Gastroesophageal sphincter (tissue), 4 donors: ENCODE measurements at regions not wholly inside any gene's neighbourhood (a gene's known extent, or its start where the extent isn't known, plus 50 kb on each side); places are given as distances from the start of the nearest gene placed in this dataset.
A peak's percentile ranks its signal among the peaks of the same experiment; 100 is the strongest.
"Not testable (repeated sequence)": the region's sequence is repeated elsewhere in the genome, so short reads cannot be mapped to it uniquely, and the experiment has no call there.

Experiments
- ATAC-seq: fragments of 150-250 bp; one replicate; pipeline ENCODE4 v1.9.1; 2016; ENCODE audit warnings: mild to moderate bottlenecking, moderate library complexity
- H3K27ac ChIP-seq, 4 donors: fragments of 200-600 bp; sonication (generic) in 3 of 4; 1 replicate in 3 of 4; 2 replicates in 1 of 4; pipeline ENCODE4 v1.5.1; 2016 to 2019
- H3K27me3 ChIP-seq: fragments of 200-600 bp; sonication (generic); one replicate; pipeline ENCODE4 v1.5.1; 2019
- H3K36me3 ChIP-seq, 2 donors: fragments of 200-600 bp; sonication (generic); one replicate each; pipeline ENCODE4 v1.5.1; 2019; ENCODE audit warnings: control low read depth in 1 of 2
- H3K4me1 ChIP-seq, 3 donors: fragments of 200-600 bp; sonication (generic); 1 replicate in 2 of 3; 2 replicates in 1 of 3; pipeline ENCODE4 v1.5.1; 2016 to 2019; ENCODE audit warnings: control low read depth in 2 of 3
- H3K4me3 ChIP-seq, 2 donors: fragments of 200-600 bp; sonication (generic); one replicate each; pipeline ENCODE4 v1.5.1; 2019; ENCODE audit warnings: mild to moderate bottlenecking in 1 of 2, moderate library complexity in 1 of 2
- H3K9me3 ChIP-seq, 3 donors: fragments of 200-600 bp; sonication (generic); one replicate each; pipeline ENCODE4 v1.5.1; 2017 to 2019; ENCODE audit warnings: control low read depth in 2 of 3
- CTCF ChIP-seq, 4 experiments: fragments of 200-600 bp in 2 of 4; fragments of 450-650 bp in 2 of 4; sonication (generic) in 1 of 4; IDR thresholded peaks; one replicate each; pipeline ENCODE4 v1.5.1; 2017 to 2019; ENCODE audit warnings: antibody characterized with exemption in 4 of 4, mild to moderate bottlenecking in 2 of 4, moderate library complexity in 2 of 4
- EP300 ChIP-seq: sonication (generic); formaldehyde crosslinking; IDR thresholded peaks from one replicate; pipeline ENCODE4 v1.6.1; 2017; ENCODE audit warnings: antibody characterized with exemption, mild to moderate bottlenecking
- POLR2A ChIP-seq, 2 donors: fragments of 450-650 bp; IDR thresholded peaks; one replicate each; pipeline ENCODE4 v1.6.1; 2017; ENCODE audit warnings: antibody characterized with exemption in 2 of 2, mild to moderate bottlenecking in 2 of 2, moderate library complexity in 1 of 2
- POLR2AphosphoS5 ChIP-seq: sonication (generic); formaldehyde crosslinking; IDR thresholded peaks from one replicate; pipeline ENCODE4 v1.6.1; 2017; ENCODE audit warnings: antibody characterized with exemption
- WGBS, 2 donors: methylation state at CpG; one replicate each; pipeline ENCODE4 v1.1.5; 2018; ENCODE audit warnings: low coverage in 1 of 2; 5-methylcytosine and 5-hydroxymethylcytosine counted together

- no peak for ATAC-seq
- H3K27me3 ChIP-seq, result no peaks in the 10 kb centered on the region
- 72% methylated on average over 4 of the region's 4 CpGs; no CpG with 5 or more reads in 1 of the 2 donors for WGBS, 2 donors
- no peaks in the 10 kb centered on the region for H3K36me3 ChIP-seq
- no peaks in the 10 kb centered on the region for H3K9me3 ChIP-seq
- no peak overlapping the region for H3K27ac ChIP-seq
- H3K4me1 ChIP-seq, result no peaks in the 10 kb centered on the region
- no peak overlapping the region for H3K4me3 ChIP-seq
- no peak for TF ChIP-seq POLR2A (IDR thresholded peaks at IDR 0.05)
- no peak for TF ChIP-seq POLR2AphosphoS5
- TF ChIP-seq EP300, result no peak
- no peak for TF ChIP-seq CTCF (IDR thresholded peaks at IDR 0.05)
Observed at GRCh38 chr6:155542036-155542435, 86.4 kb upstream of the NOX3 start.

- Histone ChIP-seq H3K9me3 (peaks cover 0 to 1% (median 0%) of the 10 kb centered on the region in 3 donors), H3K4me1 (no peaks in the 10 kb centered on the region), H3K4me3 (no peak overlapping the region), H3K27ac (no peak overlapping the region), H3K36me3 (no peaks in the 10 kb centered on the region), H3K27me3 (no peaks in the 10 kb centered on the region)
- no peak for TF ChIP-seq CTCF (IDR thresholded peaks at IDR 0.05)
- no peak for TF ChIP-seq POLR2A (IDR thresholded peaks at IDR 0.05)
- TF ChIP-seq POLR2AphosphoS5, result no peak
- no peak for TF ChIP-seq EP300
- no peak for ATAC-seq
- 56% methylated on average over 3 of the region's 3 CpGs for WGBS, 2 donors
Observed at GRCh38 chr6:155538708-155539390, 83.2 kb upstream of the NOX3 start.

- Histone ChIP-seq H3K9me3 (peaks cover 0 to 9% (median 0%) of the 10 kb centered on the region in 3 donors), H3K4me3 (no peak overlapping the region), H3K4me1 (peaks cover 0 to 5% (median 0%) of the 10 kb centered on the region in 3 donors), H3K27me3 (no peaks in the 10 kb centered on the region), H3K36me3 (no peaks in the 10 kb centered on the region), H3K27ac (no peak overlapping the region)
- WGBS, 2 donors, result 92 to 100% methylated on average over 2 of the region's 2 CpGs
- ATAC-seq, result no peak
- TF ChIP-seq POLR2AphosphoS5 (no peak), CTCF (IDR thresholded peaks at IDR 0.05) (no peak), POLR2A (IDR thresholded peaks at IDR 0.05) (no peak), EP300 (no peak)
Observed at GRCh38 chr6:155534678-155535077, 79.0 kb upstream of the NOX3 start.

- no peak overlapping the region for H3K27ac ChIP-seq
- no peaks in the 10 kb centered on the region for H3K27me3 ChIP-seq
- H3K9me3 ChIP-seq, result peaks cover 0 to 9% (median 0%) of the 10 kb centered on the region in 3 donors
- WGBS, 2 donors, result 38 to 39% methylated on average over 4 of the region's 4 CpGs
- H3K4me3 ChIP-seq, result no peak overlapping the region
- H3K4me1 ChIP-seq, result peaks cover 5 to 19% (median 7%) of the 10 kb centered on the region in 3 donors
- TF ChIP-seq EP300 (no peak), CTCF (IDR thresholded peaks at IDR 0.05) (peak; percentile 35 to 75 (median 64)), POLR2A (IDR thresholded peaks at IDR 0.05) (no peak)
- no peak for ATAC-seq
- no peaks in the 10 kb centered on the region for H3K36me3 ChIP-seq
Observed at GRCh38 chr6:155530219-155530834, 74.7 kb upstream of the NOX3 start.

GRCh38 chr6:155529814-155530213 lies 74.2 kb upstream of the NOX3 start:
- ATAC-seq, H3K27me3 ChIP-seq, H3K4me3 ChIP-seq, H3K9me3 ChIP-seq, H3K36me3 ChIP-seq: not testable (repeated sequence)
- WGBS, 2 donors, result 100% methylated on average over 1 to 2 of the region's 7 CpGs
- peaks cover 5 to 19% (median 7%) of the 10 kb centered on the region in 3 donors for H3K4me1 ChIP-seq
- peak overlapping the region in 2 of 4 donors; percentile 49 to 59 for H3K27ac ChIP-seq
